ENCODE measurements at regions not wholly inside any gene's neighbourhood (a gene's known extent, or its start where the extent isn't known, plus 50 kb on each side); places are given as distances from the start of the nearest gene placed in this dataset.

GRCh38 chr1:38507563-38507962 lies 352.0 kb downstream of the RRAGC start:
- no peak overlapping the region for H3K4me3 ChIP-seq
- H3K27ac ChIP-seq: no peak overlapping the region
- H3K27me3 ChIP-seq: peaks cover 11% of the 10 kb centered on the region
- intact Hi-C loops (cut with DNase I): no loop called here
- H3K9me3 ChIP-seq (replicated peaks in 1 of 3): no peaks in the 10 kb centered on the region
- no peaks in the 10 kb centered on the region for H3K36me3 ChIP-seq (replicated peaks in 1 of 2)
- DNase-seq: no peak
- TF ChIP-seq, protein P1, sequence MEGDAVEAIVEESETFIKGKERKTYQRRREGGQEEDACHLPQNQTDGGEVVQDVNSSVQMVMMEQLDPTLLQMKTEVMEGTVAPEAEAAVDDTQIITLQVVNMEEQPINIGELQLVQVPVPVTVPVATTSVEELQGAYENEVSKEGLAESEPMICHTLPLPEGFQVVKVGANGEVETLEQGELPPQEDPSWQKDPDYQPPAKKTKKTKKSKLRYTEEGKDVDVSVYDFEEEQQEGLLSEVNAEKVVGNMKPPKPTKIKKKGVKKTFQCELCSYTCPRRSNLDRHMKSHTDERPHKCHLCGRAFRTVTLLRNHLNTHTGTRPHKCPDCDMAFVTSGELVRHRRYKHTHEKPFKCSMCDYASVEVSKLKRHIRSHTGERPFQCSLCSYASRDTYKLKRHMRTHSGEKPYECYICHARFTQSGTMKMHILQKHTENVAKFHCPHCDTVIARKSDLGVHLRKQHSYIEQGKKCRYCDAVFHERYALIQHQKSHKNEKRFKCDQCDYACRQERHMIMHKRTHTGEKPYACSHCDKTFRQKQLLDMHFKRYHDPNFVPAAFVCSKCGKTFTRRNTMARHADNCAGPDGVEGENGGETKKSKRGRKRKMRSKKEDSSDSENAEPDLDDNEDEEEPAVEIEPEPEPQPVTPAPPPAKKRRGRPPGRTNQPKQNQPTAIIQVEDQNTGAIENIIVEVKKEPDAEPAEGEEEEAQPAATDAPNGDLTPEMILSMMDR (IDR thresholded peaks at IDR 0.05): no peak
- TF ChIP-seq POLR2A (IDR thresholded peaks at IDR 0.05): no peak
- WGBS, 4 donors: 83 to 90% (median 87%) methylated on average over 6 of the region's 6 CpGs
- H3K4me1 ChIP-seq (replicated peaks in 1 of 2): no peaks in the 10 kb centered on the region

DNA sequence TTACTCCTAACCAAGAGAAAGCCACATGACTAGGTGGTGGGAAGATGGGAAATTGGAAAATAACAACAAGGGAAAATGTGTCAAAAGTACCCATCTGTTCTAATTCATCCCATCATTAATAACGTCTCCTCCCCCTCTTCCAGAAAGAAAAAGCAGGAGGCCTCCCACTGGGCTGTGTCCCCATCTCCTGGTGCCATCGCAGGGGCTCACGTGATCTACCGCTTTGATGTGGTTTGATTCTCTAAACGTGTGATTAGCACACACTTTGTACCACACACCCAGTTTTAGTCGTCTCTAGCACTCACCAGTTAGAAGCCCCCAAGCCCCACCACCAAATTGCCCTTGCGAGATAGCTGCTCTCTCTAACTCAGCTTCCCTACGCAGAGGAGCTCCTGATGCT lies 353.6 kb downstream of the RRAGC start:
- intact Hi-C loops (cut with DNase I): no loop called here
- H3K9me3 ChIP-seq (replicated peaks in 1 of 3): no peaks in the 10 kb centered on the region
- WGBS, 4 donors: 49 to 52% (median 51%) methylated on average over 8 of the region's 8 CpGs

GRCh38 chr1:38502758-38503157 lies 356.8 kb downstream of the RRAGC start:
- intact Hi-C loops (cut with DNase I): no loop called here
- H3K36me3 ChIP-seq (replicated peaks in 1 of 2): no peaks in the 10 kb centered on the region
- no peaks in the 10 kb centered on the region for H3K9me3 ChIP-seq (replicated peaks in 1 of 3)
- 44 to 52% (median 47%) methylated on average over 3 to 4 of the region's 4 CpGs for WGBS, 4 donors
- no peak overlapping the region for H3K27ac ChIP-seq
- no peak overlapping the region for H3K4me3 ChIP-seq
- TF ChIP-seq, protein P1 (IDR thresholded peaks at IDR 0.05): no peak
- TF ChIP-seq POLR2A (IDR thresholded peaks at IDR 0.05): no peak
- H3K4me1 ChIP-seq (replicated peaks in 1 of 2): no peaks in the 10 kb centered on the region
- H3K27me3 ChIP-seq: peaks cover 3% of the 10 kb centered on the region
- DNase-seq: peak in 2 of 7 donors; percentile 1 to 24

More for the DNA sequence above, 353.6 kb downstream of the RRAGC start:
- peaks cover 5% of the 10 kb centered on the region for H3K27me3 ChIP-seq
- no peak overlapping the region for H3K4me3 ChIP-seq
- no peak for DNase-seq
- no peak overlapping the region for H3K27ac ChIP-seq
- no peaks in the 10 kb centered on the region for H3K4me1 ChIP-seq (replicated peaks in 1 of 2)
- TF ChIP-seq POLR2A (IDR thresholded peaks at IDR 0.05): no peak
- TF ChIP-seq, protein P1 (IDR thresholded peaks at IDR 0.05): no peak
- H3K36me3 ChIP-seq (replicated peaks in 1 of 2): no peaks in the 10 kb centered on the region

GRCh38 chr1:38500891-38501290 lies 358.7 kb downstream of the RRAGC start:
- intact Hi-C loops (cut with DNase I): no loop called here
- Histone ChIP-seq H3K9me3 (replicated peaks in 1 of 3) (no peaks in the 10 kb centered on the region), H3K27ac (no peak overlapping the region), H3K4me1 (replicated peaks in 1 of 2) (no peaks in the 10 kb centered on the region), H3K4me3 (no peak overlapping the region), H3K36me3 (replicated peaks in 1 of 2) (no peaks in the 10 kb centered on the region), H3K27me3 (no peaks in the 10 kb centered on the region)
- DNase-seq: peak in 5 of 7 donors; percentile 25 to 45 (median 32)
- TF ChIP-seq, protein P1 (IDR thresholded peaks at IDR 0.05): no peak
- no peak for TF ChIP-seq POLR2A (IDR thresholded peaks at IDR 0.05)
- 56 to 65% (median 60%) methylated on average over 2 of the region's 2 CpGs for WGBS, 4 donors

Measured in adrenal gland (tissue), 9 donors.